HL-60 (cell line): ENCODE measurements at regions not wholly inside any gene's neighbourhood (a gene's known extent, or its start where the extent isn't known, plus 50 kb on each side); places are given as distances from the start of the nearest gene placed in this dataset.

Experiments
- DNase-seq, 2 experiments: peaks; one replicate each; pipeline ENCODE4 v3.0.0-alpha.2; 2010 to 2020; ENCODE audit warnings: low read depth in 1 of 2, low spot score in 1 of 2
- H3K27ac ChIP-seq: fragments of 250-450 bp; sonication (Bioruptor Pico); replicated peaks from 2 replicates; pipeline ENCODE4 v1.5.1; 2020; ENCODE audit warnings: mild to moderate bottlenecking, moderate library complexity
- H3K27me3 ChIP-seq: fragments of 250-450 bp; sonication (Bioruptor Pico); 2 replicates; pipeline ENCODE4 v1.5.1; 2021; ENCODE audit warnings: mild to moderate bottlenecking, moderate library complexity; ENCODE audit not compliant: insufficient read depth, poor library complexity, severe bottlenecking
- H3K4me3 ChIP-seq: replicated peaks from 2 replicates; pipeline ENCODE4 v1.5.1; 2011; ENCODE audit warnings: mild to moderate bottlenecking, control low read depth, low read length; ENCODE audit not compliant: insufficient read depth
- GABPA ChIP-seq: IDR thresholded peaks from 2 replicates; pipeline ENCODE4 v1.6.1; 2012; ENCODE audit warnings: low read depth
- POLR2AphosphoS5 ChIP-seq: IDR thresholded peaks from 2 replicates; pipeline ENCODE4 v1.6.1; 2012; ENCODE audit warnings: low read depth
- SPI1 ChIP-seq: IDR thresholded peaks from 2 replicates; pipeline ENCODE4 v1.6.1; 2012; ENCODE audit warnings: low read depth, mild to moderate bottlenecking, borderline replicate concordance
- TF ChIP-seq, protein P1 (sequence below): IDR thresholded peaks from one replicate; pipeline ENCODE4 v1.5.1; 2011; ENCODE audit warnings: low read length, control low read depth, inconsistent platforms; ENCODE audit not compliant: insufficient read depth
- TF ChIP-seq, protein P2 (sequence below): IDR thresholded peaks from 2 replicates; pipeline ENCODE4 v1.6.1; 2012; ENCODE audit warnings: low read depth; ENCODE audit not compliant: insufficient replicate concordance

DNA sequence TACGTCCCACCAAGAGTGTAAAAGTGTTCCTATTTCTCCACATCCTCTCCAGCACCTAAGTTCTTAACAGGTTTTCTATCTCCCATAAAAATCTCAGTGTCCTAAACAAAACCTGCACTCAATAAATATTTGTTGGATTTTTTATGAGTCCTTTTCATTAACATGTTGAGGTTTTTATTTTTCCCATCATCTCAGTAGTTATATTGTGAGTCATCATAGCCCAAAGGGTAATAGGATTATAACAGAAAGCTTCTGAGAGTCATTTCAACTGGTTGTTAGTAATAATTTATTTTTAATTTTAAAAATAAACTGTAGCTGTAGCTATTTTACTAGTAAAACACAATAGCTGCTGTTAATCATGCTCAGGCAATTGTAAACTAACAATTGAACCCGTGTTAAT lies 331.6 kb upstream of the SLC30A5 start:
- no peaks in the 10 kb centered on the region for H3K27me3 ChIP-seq
- no peak overlapping the region for H3K27ac ChIP-seq
- no peak for DNase-seq
- TF ChIP-seq SPI1: no peak
- no peak for TF ChIP-seq GABPA
- TF ChIP-seq, protein P1, sequence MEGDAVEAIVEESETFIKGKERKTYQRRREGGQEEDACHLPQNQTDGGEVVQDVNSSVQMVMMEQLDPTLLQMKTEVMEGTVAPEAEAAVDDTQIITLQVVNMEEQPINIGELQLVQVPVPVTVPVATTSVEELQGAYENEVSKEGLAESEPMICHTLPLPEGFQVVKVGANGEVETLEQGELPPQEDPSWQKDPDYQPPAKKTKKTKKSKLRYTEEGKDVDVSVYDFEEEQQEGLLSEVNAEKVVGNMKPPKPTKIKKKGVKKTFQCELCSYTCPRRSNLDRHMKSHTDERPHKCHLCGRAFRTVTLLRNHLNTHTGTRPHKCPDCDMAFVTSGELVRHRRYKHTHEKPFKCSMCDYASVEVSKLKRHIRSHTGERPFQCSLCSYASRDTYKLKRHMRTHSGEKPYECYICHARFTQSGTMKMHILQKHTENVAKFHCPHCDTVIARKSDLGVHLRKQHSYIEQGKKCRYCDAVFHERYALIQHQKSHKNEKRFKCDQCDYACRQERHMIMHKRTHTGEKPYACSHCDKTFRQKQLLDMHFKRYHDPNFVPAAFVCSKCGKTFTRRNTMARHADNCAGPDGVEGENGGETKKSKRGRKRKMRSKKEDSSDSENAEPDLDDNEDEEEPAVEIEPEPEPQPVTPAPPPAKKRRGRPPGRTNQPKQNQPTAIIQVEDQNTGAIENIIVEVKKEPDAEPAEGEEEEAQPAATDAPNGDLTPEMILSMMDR: no peak
- TF ChIP-seq, protein P2, sequence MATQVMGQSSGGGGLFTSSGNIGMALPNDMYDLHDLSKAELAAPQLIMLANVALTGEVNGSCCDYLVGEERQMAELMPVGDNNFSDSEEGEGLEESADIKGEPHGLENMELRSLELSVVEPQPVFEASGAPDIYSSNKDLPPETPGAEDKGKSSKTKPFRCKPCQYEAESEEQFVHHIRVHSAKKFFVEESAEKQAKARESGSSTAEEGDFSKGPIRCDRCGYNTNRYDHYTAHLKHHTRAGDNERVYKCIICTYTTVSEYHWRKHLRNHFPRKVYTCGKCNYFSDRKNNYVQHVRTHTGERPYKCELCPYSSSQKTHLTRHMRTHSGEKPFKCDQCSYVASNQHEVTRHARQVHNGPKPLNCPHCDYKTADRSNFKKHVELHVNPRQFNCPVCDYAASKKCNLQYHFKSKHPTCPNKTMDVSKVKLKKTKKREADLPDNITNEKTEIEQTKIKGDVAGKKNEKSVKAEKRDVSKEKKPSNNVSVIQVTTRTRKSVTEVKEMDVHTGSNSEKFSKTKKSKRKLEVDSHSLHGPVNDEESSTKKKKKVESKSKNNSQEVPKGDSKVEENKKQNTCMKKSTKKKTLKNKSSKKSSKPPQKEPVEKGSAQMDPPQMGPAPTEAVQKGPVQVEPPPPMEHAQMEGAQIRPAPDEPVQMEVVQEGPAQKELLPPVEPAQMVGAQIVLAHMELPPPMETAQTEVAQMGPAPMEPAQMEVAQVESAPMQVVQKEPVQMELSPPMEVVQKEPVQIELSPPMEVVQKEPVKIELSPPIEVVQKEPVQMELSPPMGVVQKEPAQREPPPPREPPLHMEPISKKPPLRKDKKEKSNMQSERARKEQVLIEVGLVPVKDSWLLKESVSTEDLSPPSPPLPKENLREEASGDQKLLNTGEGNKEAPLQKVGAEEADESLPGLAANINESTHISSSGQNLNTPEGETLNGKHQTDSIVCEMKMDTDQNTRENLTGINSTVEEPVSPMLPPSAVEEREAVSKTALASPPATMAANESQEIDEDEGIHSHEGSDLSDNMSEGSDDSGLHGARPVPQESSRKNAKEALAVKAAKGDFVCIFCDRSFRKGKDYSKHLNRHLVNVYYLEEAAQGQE: no peak
- no peak for TF ChIP-seq POLR2AphosphoS5
- no peak overlapping the region for H3K4me3 ChIP-seq

DNA sequence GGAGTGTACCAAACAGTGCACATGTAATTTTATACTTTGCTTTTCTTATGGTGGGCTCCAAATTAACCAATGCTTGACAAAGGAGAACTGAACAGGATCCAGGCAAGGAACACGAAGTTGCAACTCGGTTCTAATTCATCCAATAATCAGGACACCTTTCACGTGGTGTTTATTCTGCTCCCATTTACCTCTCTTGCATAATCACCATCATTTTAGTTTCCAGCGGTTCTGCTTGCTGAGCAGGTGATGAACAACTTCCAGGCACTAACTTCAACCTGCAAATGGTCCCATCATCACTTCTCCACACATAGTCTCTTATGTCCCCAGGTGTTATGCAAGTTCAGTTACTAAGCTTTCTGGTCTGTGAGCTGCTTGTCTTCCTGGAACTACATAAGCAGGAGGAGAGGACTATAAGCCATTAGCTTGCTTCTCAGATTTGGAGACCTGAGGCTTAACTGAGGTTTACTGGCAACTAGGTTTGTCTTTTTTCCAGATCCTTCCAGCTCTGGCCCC lies 326.8 kb upstream of the SLC30A5 start:
- TF ChIP-seq, protein P1: no peak
- no peak for TF ChIP-seq GABPA
- no peak for TF ChIP-seq POLR2AphosphoS5
- TF ChIP-seq SPI1: no peak
- TF ChIP-seq, protein P2: no peak
- no peaks in the 10 kb centered on the region for H3K27me3 ChIP-seq
- H3K4me3 ChIP-seq: no peak overlapping the region
- no peak for DNase-seq
- H3K27ac ChIP-seq: no peak overlapping the region

DNA sequence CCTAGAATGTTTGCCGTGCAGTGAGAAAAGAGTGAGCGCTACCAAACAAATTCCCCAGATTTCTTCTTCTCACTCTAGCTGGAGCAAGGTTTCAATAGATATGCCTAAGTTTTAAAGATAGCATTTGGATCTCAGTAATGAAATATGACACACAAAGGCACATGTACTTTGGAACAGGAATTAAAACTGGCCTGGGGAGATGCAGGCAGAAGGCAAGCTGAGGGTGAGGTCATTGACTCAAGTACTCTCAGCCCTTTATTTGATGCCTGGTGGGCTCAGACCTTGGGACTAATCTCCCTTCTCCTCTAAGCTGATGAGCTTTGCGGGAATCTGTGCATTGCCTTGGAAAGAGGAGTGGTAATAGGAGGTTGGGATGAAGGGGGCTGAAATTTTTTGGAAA lies 323.3 kb upstream of the SLC30A5 start:
- Histone ChIP-seq H3K4me3 (no peak overlapping the region), H3K27ac (no peak overlapping the region), H3K27me3 (no peaks in the 10 kb centered on the region)
- DNase-seq: no peak
- no peak for TF ChIP-seq POLR2AphosphoS5
- TF ChIP-seq GABPA: no peak
- TF ChIP-seq, protein P2: no peak
- TF ChIP-seq, protein P1: no peak
- no peak for TF ChIP-seq SPI1
